ENCODE measurements at regions not wholly inside any gene's neighbourhood (a gene's known extent, or its start where the extent isn't known, plus 50 kb on each side); places are given as distances from the start of the nearest gene placed in this dataset.

GRCh38 chr3:164851905-164852304, 226.4 kb downstream of the SI start:
- Histone ChIP-seq H3K9ac (replicated peaks; ENCODE audit: extremely low read depth, insufficient read depth, low read length) (no peak overlapping the region), H3K27ac (ENCODE audit: insufficient read depth, low read depth, low read length) (no peak overlapping the region), H2AFZ (ENCODE audit: low read depth, low read length) (no peak overlapping the region), H3K79me2 (ENCODE audit: control insufficient read depth, insufficient read depth, low read length) (no peaks in the 10 kb centered on the region), H3K4me3 (replicated peaks in 1 of 3; ENCODE audit: insufficient read depth in 1 of 3, low read depth in 1 of 3, low read length in 3 of 3) (no peak overlapping the region), H3K27me3 (ENCODE audit: control insufficient read depth in 2 of 2, insufficient read depth in 2 of 2, low read length in 2 of 2) (no peaks in the 10 kb centered on the region), H3K4me2 (ENCODE audit: insufficient read depth, low read length) (no peak overlapping the region), H4K20me1 (replicated peaks; ENCODE audit: control insufficient read depth, extremely low read depth, insufficient read depth, low read length) (no peaks in the 10 kb centered on the region), H3K9me1 (replicated peaks; ENCODE audit: control insufficient read depth, extremely low read depth, insufficient read depth, low read length) (no peaks in the 10 kb centered on the region), H3K4me1 (ENCODE audit: control insufficient read depth, extremely low read depth, insufficient read depth, low read length) (no peaks in the 10 kb centered on the region), H3K36me3 (ENCODE audit: control insufficient read depth in 2 of 2, extremely low read depth in 1 of 2, insufficient read depth in 2 of 2, low read length in 2 of 2) (no peaks in the 10 kb centered on the region), H3K9me3 (replicated peaks; ENCODE audit: control insufficient read depth, insufficient read depth, low read length) (peaks cover 2% of the 10 kb centered on the region)
- dilution Hi-C loops (cut with MboI; ENCODE audit: extremely low pct_ligation_motif_present, low sequenced_read_pairs): no loop called here
- BruUV-seq (replicated peaks): no TSS peak
- ChIA-PET POLR2A (no interaction called here), CTCF (no interaction called here)
- intact Hi-C loops (cut with micrococcal nuclease): no loop called here
- FAIRE-seq (no peak), DNase-seq (ENCODE audit: low read depth, low spot score) (no peak)
- no peak for TF ChIP-seq EZH2 (IDR thresholded peaks at IDR 0.05; ENCODE audit: borderline replicate concordance, low read depth, low read length, severe bottlenecking)

GRCh38 chr3:164851204-164851603, 227.1 kb downstream of the SI start:
- Histone ChIP-seq H3K9me1 (replicated peaks; ENCODE audit: control insufficient read depth, extremely low read depth, insufficient read depth, low read length) (no peaks in the 10 kb centered on the region), H3K4me1 (ENCODE audit: control insufficient read depth, extremely low read depth, insufficient read depth, low read length) (no peaks in the 10 kb centered on the region), H3K27ac (ENCODE audit: insufficient read depth, low read depth, low read length) (no peak overlapping the region), H3K4me2 (ENCODE audit: insufficient read depth, low read length) (no peak overlapping the region), H3K79me2 (ENCODE audit: control insufficient read depth, insufficient read depth, low read length) (no peaks in the 10 kb centered on the region), H3K9me3 (replicated peaks; ENCODE audit: control insufficient read depth, insufficient read depth, low read length) (peaks cover 2% of the 10 kb centered on the region), H3K27me3 (ENCODE audit: control insufficient read depth in 2 of 2, insufficient read depth in 2 of 2, low read length in 2 of 2) (no peaks in the 10 kb centered on the region), H3K9ac (replicated peaks; ENCODE audit: extremely low read depth, insufficient read depth, low read length) (no peak overlapping the region), H3K36me3 (ENCODE audit: control insufficient read depth in 2 of 2, extremely low read depth in 1 of 2, insufficient read depth in 2 of 2, low read length in 2 of 2) (no peaks in the 10 kb centered on the region), H3K4me3 (replicated peaks in 1 of 3; ENCODE audit: insufficient read depth in 1 of 3, low read depth in 1 of 3, low read length in 3 of 3) (no peak overlapping the region), H2AFZ (ENCODE audit: low read depth, low read length) (no peak overlapping the region), H4K20me1 (replicated peaks; ENCODE audit: control insufficient read depth, extremely low read depth, insufficient read depth, low read length) (no peaks in the 10 kb centered on the region)
- POLR2A ChIA-PET: no interaction called here
- intact Hi-C loops (cut with micrococcal nuclease) (no loop called here), dilution Hi-C loops (cut with MboI; ENCODE audit: extremely low pct_ligation_motif_present, low sequenced_read_pairs) (no loop called here)
- TF ChIP-seq FOS (IDR thresholded peaks at IDR 0.05; ENCODE audit: borderline replicate concordance, insufficient read depth, low read length) (no peak), POLR2A (IDR thresholded peaks at IDR 0.05; ENCODE audit: low read depth, low read length) (no peak), EZH2 (IDR thresholded peaks at IDR 0.05; ENCODE audit: borderline replicate concordance, low read depth, low read length, severe bottlenecking) (no peak)
- no TSS peak for BruUV-seq (replicated peaks)
- no peak for DNase-seq (ENCODE audit: low read depth, low spot score)
- no peak for FAIRE-seq
- CTCF ChIA-PET: no interaction called here

Measured in endothelial cell of umbilical vein (primary cell).